Liver (tissue), 8 donors: ENCODE measurements at regions not wholly inside any gene's neighbourhood (a gene's known extent, or its start where the extent isn't known, plus 50 kb on each side); places are given as distances from the start of the nearest gene placed in this dataset.

Experiments used
- DNase-seq: peaks from one replicate; pipeline ENCODE4 v3.0.0-alpha.2; 2017; ENCODE audit warnings: low spot score
- H3K27ac ChIP-seq, 2 donors: one replicate each; pipeline ENCODE4 v1.7.0; 2013; ENCODE audit warnings: inconsistent platforms in 2 of 2, low read length in 2 of 2, control low read depth in 1 of 2, low read depth in 1 of 2, mild to moderate bottlenecking in 1 of 2
- H3K27me3 ChIP-seq, 4 donors: one replicate each; pipeline versions ENCODE4 v1.6.1 to v1.7.0; 2013; ENCODE audit warnings: low read length in 3 of 4, inconsistent platforms in 1 of 4, mild to moderate bottlenecking in 1 of 4, moderate library complexity in 1 of 4; ENCODE audit not compliant: control insufficient read depth in 4 of 4, insufficient read depth in 4 of 4
- H3K36me3 ChIP-seq, 4 donors: one replicate each; pipeline versions ENCODE4 v1.6.1 to v1.7.0; 2013; ENCODE audit warnings: low read length in 3 of 4, mild to moderate bottlenecking in 3 of 4, low read depth in 1 of 4, moderate library complexity in 1 of 4; ENCODE audit not compliant: control insufficient read depth in 4 of 4, insufficient read depth in 3 of 4
- H3K4me1 ChIP-seq, 4 donors: one replicate each; pipeline versions ENCODE4 v1.6.1 to v1.7.0; 2013; ENCODE audit warnings: low read length in 3 of 4, mild to moderate bottlenecking in 3 of 4, moderate library complexity in 1 of 4; ENCODE audit not compliant: control insufficient read depth in 4 of 4, insufficient read depth in 4 of 4
- H3K4me3 ChIP-seq, 3 donors: one replicate each; pipeline versions ENCODE4 v1.6.1 to v1.7.0; 2013; ENCODE audit warnings: low read length in 3 of 3, control low read depth in 1 of 3, low read depth in 1 of 3, mild to moderate bottlenecking in 1 of 3
- H3K9ac ChIP-seq, 2 donors: one replicate each; pipeline ENCODE4 v1.7.0; 2013; ENCODE audit warnings: low read length in 2 of 2, mild to moderate bottlenecking in 2 of 2, moderate library complexity in 2 of 2, control low read depth in 1 of 2, low read depth in 1 of 2
- H3K9me3 ChIP-seq, 4 donors: one replicate each; pipeline versions ENCODE4 v1.6.1 to v1.7.0; 2013; ENCODE audit warnings: low read length in 3 of 4; ENCODE audit not compliant: control insufficient read depth in 4 of 4
- ATF3 ChIP-seq: IDR thresholded peaks from 2 replicates; pipeline ENCODE4 v1.6.1; 2016; ENCODE audit warnings: antibody characterized with exemption
- CTCF ChIP-seq: fragments of 150-350 bp; IDR thresholded peaks from 2 replicates; pipeline ENCODE4 v1.5.1; 2017; ENCODE audit warnings: improper control_type of control experiment, low read depth, low read length; ENCODE audit not compliant: missing input control
- EGR1 ChIP-seq, 2 donors: IDR thresholded peaks; 2 replicates each; pipeline ENCODE4 v1.6.1; 2016 to 2018; ENCODE audit warnings: antibody characterized with exemption in 2 of 2, low read depth in 2 of 2
- FOXA1 ChIP-seq: IDR thresholded peaks from 2 replicates; pipeline ENCODE4 v1.6.1; 2016; ENCODE audit warnings: antibody characterized with exemption
- FOXA2 ChIP-seq: IDR thresholded peaks from 2 replicates; pipeline ENCODE4 v1.6.1; 2016; ENCODE audit warnings: antibody characterized with exemption
- GABPA ChIP-seq, 2 donors: IDR thresholded peaks in 1 of 2; conservative IDR thresholded peaks in 1 of 2; 2 replicates each; pipeline ENCODE4 v1.6.1; 2016; ENCODE audit warnings: antibody characterized with exemption in 2 of 2, mild to moderate bottlenecking in 1 of 2, moderate library complexity in 1 of 2
- HNF4A ChIP-seq, 2 donors: conservative IDR thresholded peaks; 2 replicates each; pipeline ENCODE4 v1.6.1; 2016; ENCODE audit warnings: antibody characterized with exemption in 2 of 2, mild to moderate bottlenecking in 2 of 2
- HNF4G ChIP-seq: IDR thresholded peaks from 2 replicates; pipeline ENCODE4 v1.6.1; 2016; ENCODE audit warnings: antibody characterized with exemption
- JUND ChIP-seq, 2 donors: IDR thresholded peaks; 2 replicates each; pipeline ENCODE4 v1.6.1; 2016; ENCODE audit warnings: antibody characterized with exemption in 2 of 2
- NR2F2 ChIP-seq: IDR thresholded peaks from 2 replicates; pipeline ENCODE4 v1.6.1; 2016; ENCODE audit warnings: antibody characterized with exemption
- REST ChIP-seq: IDR thresholded peaks from 2 replicates; pipeline ENCODE4 v1.6.1; 2016; ENCODE audit warnings: antibody characterized with exemption, mild to moderate bottlenecking
- RXRA ChIP-seq, 2 donors: IDR thresholded peaks; 2 replicates each; pipeline ENCODE4 v1.6.1; 2017 to 2018; ENCODE audit warnings: antibody characterized with exemption in 2 of 2, mild to moderate bottlenecking in 1 of 2
- SP1 ChIP-seq: IDR thresholded peaks from 2 replicates; pipeline ENCODE4 v1.6.1; 2018; ENCODE audit warnings: antibody characterized with exemption, mild to moderate bottlenecking
- TAF1 ChIP-seq: conservative IDR thresholded peaks from 2 replicates; pipeline ENCODE4 v1.6.1; 2016; ENCODE audit warnings: antibody characterized with exemption, mild to moderate bottlenecking
- YY1 ChIP-seq: IDR thresholded peaks from 2 replicates; pipeline ENCODE4 v1.6.1; 2016; ENCODE audit warnings: antibody characterized with exemption, mild to moderate bottlenecking
- WGBS: extraction: QIAGEN DNeasy Blood & Tissue Kit; methylation state at CpG from one replicate; pipeline ENCODE4 v1.1.7; 2013; 5-methylcytosine and 5-hydroxymethylcytosine counted together
- donor health status: healthy.
- donor health status: healthy.
- donor health status: healthy.
- donor health status: healthy.
- donor health status: healthy.

GRCh38 chr19:46919324-46919723 is 58.5 kb downstream of the ARHGAP35 start:
- no peak overlapping the region for H3K27ac ChIP-seq
- 84% methylated on average over 8 of the region's 8 CpGs for WGBS

GRCh38 chr19:46920362-46920761 is 59.6 kb downstream of the ARHGAP35 start:
- 90% methylated on average over 14 of the region's 14 CpGs for WGBS
- Histone ChIP-seq H3K36me3 (peaks cover 0 to 32% (median 23%) of the 10 kb centered on the region in 4 donors), H3K9ac (no peak overlapping the region), H3K27me3 (no peaks in the 10 kb centered on the region), H3K4me1 (peaks cover 14 to 30% (median 19%) of the 10 kb centered on the region in 4 donors), H3K4me3 (no peak overlapping the region), H3K9me3 (no peaks in the 10 kb centered on the region), H3K27ac (no peak overlapping the region)
- TF ChIP-seq HNF4A (conservative IDR thresholded peaks at IDR 0.05) (no peak), SP1 (no peak), ATF3 (no peak), HNF4G (no peak), EGR1 (IDR thresholded peaks at IDR 0.05; ENCODE audit: low read depth in 2 of 2) (no peak), TAF1 (no peak), REST (no peak), FOXA2 (no peak), NR2F2 (no peak)
- DNase-seq = no peak

More at GRCh38 chr19:46919324-46919723, 58.5 kb downstream of the ARHGAP35 start:
- peaks cover 0 to 32% (median 23%) of the 10 kb centered on the region in 4 donors for H3K36me3 ChIP-seq
- H3K27me3 ChIP-seq = no peaks in the 10 kb centered on the region
- H3K9ac ChIP-seq = no peak overlapping the region
- no peak overlapping the region for H3K4me3 ChIP-seq
- peaks cover 8 to 29% (median 16%) of the 10 kb centered on the region in 4 donors for H3K4me1 ChIP-seq
- TF ChIP-seq RXRA (IDR thresholded peaks at IDR 0.05) = no peak
- no peak for TF ChIP-seq CTCF
- TF ChIP-seq GABPA (IDR thresholded peaks at IDR 0.05 in 1 of 2, conservative IDR thresholded peaks at IDR 0.05 in 1 of 2) = no peak
- TF ChIP-seq JUND (IDR thresholded peaks at IDR 0.05) = no peak
- no peak for TF ChIP-seq YY1
- no peak for TF ChIP-seq FOXA1
- DNase-seq = no peak
- H3K9me3 ChIP-seq = no peaks in the 10 kb centered on the region
